ENCODE measurements at regions not wholly inside any gene's neighbourhood (a gene's known extent, or its start where the extent isn't known, plus 50 kb on each side); places are given as distances from the start of the nearest gene placed in this dataset.

GRCh38 chr5:107325866-107326265 is 344.9 kb downstream of the EFNA5 start:
- no peak for DNase-seq (ENCODE audit: low read depth in 4 of 4, low spot score in 2 of 4)

- DNase-seq (ENCODE audit: low read depth in 4 of 4, low spot score in 2 of 4): no peak
These were observed 345.9 kb downstream of the EFNA5 start for GRCh38 chr5:107324809-107325208.

- no peak for DNase-seq (ENCODE audit: low read depth in 4 of 4, low spot score in 2 of 4)
These were observed 346.7 kb downstream of the EFNA5 start for GRCh38 chr5:107324071-107324470.

GRCh38 chr5:107323536-107323935 is 347.2 kb downstream of the EFNA5 start:
- DNase-seq (ENCODE audit: low read depth in 4 of 4, low spot score in 2 of 4): no peak

- DNase-seq (ENCODE audit: low read depth in 4 of 4, low spot score in 2 of 4): no peak
These were observed 347.8 kb downstream of the EFNA5 start for GRCh38 chr5:107322936-107323335.

- DNase-seq (ENCODE audit: low read depth in 4 of 4, low spot score in 2 of 4): no peak
These were observed 348.8 kb downstream of the EFNA5 start for GRCh38 chr5:107321906-107322305.

GRCh38 chr5:107320846-107321245 is 349.9 kb downstream of the EFNA5 start:
- no peak for DNase-seq (ENCODE audit: low read depth in 4 of 4, low spot score in 2 of 4)

- DNase-seq (ENCODE audit: low read depth in 4 of 4, low spot score in 2 of 4): no peak
These were observed 350.4 kb downstream of the EFNA5 start for GRCh38 chr5:107320376-107320775.

- DNase-seq (ENCODE audit: low read depth in 4 of 4, low spot score in 2 of 4): no peak
These were observed 350.8 kb downstream of the EFNA5 start for GRCh38 chr5:107319901-107320300.

GRCh38 chr5:107314330-107314729 is 356.4 kb downstream of the EFNA5 start:
- no peak for DNase-seq (ENCODE audit: low read depth in 4 of 4, low spot score in 2 of 4)

- DNase-seq (ENCODE audit: low read depth in 4 of 4, low spot score in 2 of 4): no peak
These were observed 356.8 kb downstream of the EFNA5 start for GRCh38 chr5:107313921-107314320.

- DNase-seq (ENCODE audit: low read depth in 4 of 4, low spot score in 2 of 4): no peak
These were observed 357.6 kb downstream of the EFNA5 start for GRCh38 chr5:107313098-107313497.

GRCh38 chr5:107310181-107310580 is 360.6 kb downstream of the EFNA5 start:
- no peak for DNase-seq (ENCODE audit: low read depth in 4 of 4, low spot score in 2 of 4)

- DNase-seq (ENCODE audit: low read depth in 4 of 4, low spot score in 2 of 4): no peak
These were observed 364.1 kb downstream of the EFNA5 start for GRCh38 chr5:107306594-107306993.

- no peak for DNase-seq (ENCODE audit: low read depth in 4 of 4, low spot score in 2 of 4)
These were observed 364.7 kb downstream of the EFNA5 start for GRCh38 chr5:107306002-107306401.

- no peak for DNase-seq (ENCODE audit: low read depth in 4 of 4, low spot score in 2 of 4)
These were observed 366.1 kb downstream of the EFNA5 start for GRCh38 chr5:107304684-107305083.

GRCh38 chr5:107303171-107303968 is 367.4 kb downstream of the EFNA5 start:
- no peak for DNase-seq (ENCODE audit: low read depth in 4 of 4, low spot score in 2 of 4)

- DNase-seq (ENCODE audit: low read depth in 4 of 4, low spot score in 2 of 4): no peak
These were observed 368.3 kb downstream of the EFNA5 start for GRCh38 chr5:107302441-107302840.

GRCh38 chr5:107301999-107302398 is 368.7 kb downstream of the EFNA5 start:
- DNase-seq (ENCODE audit: low read depth in 4 of 4, low spot score in 2 of 4): no peak

- DNase-seq (ENCODE audit: low read depth in 4 of 4, low spot score in 2 of 4): no peak
These were observed 369.9 kb downstream of the EFNA5 start for GRCh38 chr5:107300721-107301327.

- DNase-seq (ENCODE audit: low read depth in 4 of 4, low spot score in 2 of 4): no peak
These were observed 374.2 kb downstream of the EFNA5 start for GRCh38 chr5:107296572-107296971.

- no peak for DNase-seq (ENCODE audit: low read depth in 4 of 4, low spot score in 2 of 4)
These were observed 374.8 kb downstream of the EFNA5 start for GRCh38 chr5:107295914-107296313.

Data from left renal cortex interstitium (tissue), 4 donors.